ENCODE measurements at regions not wholly inside any gene's neighbourhood (a gene's known extent, or its start where the extent isn't known, plus 50 kb on each side); places are given as distances from the start of the nearest gene placed in this dataset.

- Histone ChIP-seq H3K36me3 (no peaks in the 10 kb centered on the region), H3K4me1 (no peaks in the 10 kb centered on the region), H3K9me3 (no peaks in the 10 kb centered on the region), H3K27me3 (no peaks in the 10 kb centered on the region), H3K4me3 (no peak overlapping the region), H3K27ac (no peak overlapping the region)
- intact Hi-C loops (cut with DNase I; ENCODE audit: low total_unique reads) = no loop called here
- DNase-seq = no peak
- TF ChIP-seq POLR2A (IDR thresholded peaks at IDR 0.05) (no peak), CTCF (IDR thresholded peaks at IDR 0.05) (no peak)
- 24 to 54% (median 42%) methylated on average over 1 of the region's 1 CpG for WGBS, 5 donors
These were observed 424.5 kb downstream of the RAD51AP2 start for GRCh38 chr2:17093712-17094111.

GRCh38 chr2:17086990-17087389 lies 421.4 kb upstream of the CYRIA start:
- 42 to 59% (median 55%) methylated on average over 1 of the region's 1 CpG for WGBS, 5 donors
- intact Hi-C loops (cut with DNase I; ENCODE audit: low total_unique reads) = no loop called here
- Histone ChIP-seq H3K9me3 (no peaks in the 10 kb centered on the region), H3K4me1 (no peaks in the 10 kb centered on the region), H3K36me3 (no peaks in the 10 kb centered on the region), H3K27ac (no peak overlapping the region), H3K4me3 (no peak overlapping the region), H3K27me3 (no peaks in the 10 kb centered on the region)
- TF ChIP-seq POLR2A (IDR thresholded peaks at IDR 0.05) (no peak), CTCF (IDR thresholded peaks at IDR 0.05) (no peak), EP300 (IDR thresholded peaks at IDR 0.05) (no peak), POLR2AphosphoS5 (IDR thresholded peaks at IDR 0.05) (no peak)
- no peak for DNase-seq

GRCh38 chr2:17085546-17086202 lies 420.0 kb upstream of the CYRIA start:
- TF ChIP-seq EP300 (IDR thresholded peaks at IDR 0.05) = no peak
- TF ChIP-seq POLR2AphosphoS5 (IDR thresholded peaks at IDR 0.05) = no peak
- no peak for TF ChIP-seq POLR2A (IDR thresholded peaks at IDR 0.05)
- TF ChIP-seq CTCF (IDR thresholded peaks at IDR 0.05) = no peak
- Histone ChIP-seq H3K9me3 (no peaks in the 10 kb centered on the region), H3K4me3 (no peak overlapping the region), H3K36me3 (no peaks in the 10 kb centered on the region), H3K27ac (no peak overlapping the region), H3K27me3 (no peaks in the 10 kb centered on the region), H3K4me1 (no peaks in the 10 kb centered on the region)
- no peak for DNase-seq
- intact Hi-C loops (cut with DNase I; ENCODE audit: low total_unique reads) = no loop called here
- WGBS, 5 donors = 57 to 69% (median 60%) methylated on average over 2 of the region's 2 CpGs

- H3K9me3 ChIP-seq = peaks cover 0 to 6% (median 3%) of the 10 kb centered on the region in 4 donors
- no peaks in the 10 kb centered on the region for H3K27me3 ChIP-seq
- no peak overlapping the region for H3K27ac ChIP-seq
- no peaks in the 10 kb centered on the region for H3K4me1 ChIP-seq
- intact Hi-C loops (cut with DNase I; ENCODE audit: low total_unique reads) = no loop called here
- no peak for DNase-seq
- no peaks in the 10 kb centered on the region for H3K36me3 ChIP-seq
- H3K4me3 ChIP-seq = no peak overlapping the region
- no peak for TF ChIP-seq POLR2A (IDR thresholded peaks at IDR 0.05)
- no peak for TF ChIP-seq POLR2AphosphoS5 (IDR thresholded peaks at IDR 0.05)
- TF ChIP-seq CTCF (IDR thresholded peaks at IDR 0.05) = no peak
These were observed 419.2 kb upstream of the CYRIA start for GRCh38 chr2:17084877-17085276.

Data from stomach (tissue), 8 donors.